ENCODE measurements at regions not wholly inside any gene's neighbourhood (a gene's known extent, or its start where the extent isn't known, plus 50 kb on each side); places are given as distances from the start of the nearest gene placed in this dataset.

- in situ Hi-C loops (cut with MboI; ENCODE audit: low sequenced_read_pairs) = no loop called here
Observed at GRCh38 chr2:42888321-42889245, 96.2 kb upstream of the HAAO start.

DNA sequence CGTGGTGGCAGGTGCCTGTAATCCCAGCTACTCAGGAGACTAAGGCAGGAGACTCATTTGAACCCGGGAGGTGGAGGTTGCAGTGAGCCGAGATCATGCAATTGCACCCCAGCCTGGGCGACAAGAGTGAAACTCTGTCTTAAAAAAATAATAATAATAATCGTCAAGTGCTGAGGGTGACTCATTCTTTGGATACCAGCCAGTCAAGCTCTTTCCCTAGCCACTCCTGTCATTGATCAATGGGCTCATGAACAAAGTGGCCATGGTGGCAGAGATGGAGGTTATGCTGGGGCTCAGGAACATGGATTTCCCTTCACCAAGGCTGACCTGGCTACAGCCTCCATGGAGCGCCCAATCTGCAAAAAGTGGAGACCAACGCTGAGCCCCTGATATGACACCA lies 94.5 kb upstream of the HAAO start:
- in situ Hi-C loops (cut with MboI; ENCODE audit: low sequenced_read_pairs) = no loop called here

DNA sequence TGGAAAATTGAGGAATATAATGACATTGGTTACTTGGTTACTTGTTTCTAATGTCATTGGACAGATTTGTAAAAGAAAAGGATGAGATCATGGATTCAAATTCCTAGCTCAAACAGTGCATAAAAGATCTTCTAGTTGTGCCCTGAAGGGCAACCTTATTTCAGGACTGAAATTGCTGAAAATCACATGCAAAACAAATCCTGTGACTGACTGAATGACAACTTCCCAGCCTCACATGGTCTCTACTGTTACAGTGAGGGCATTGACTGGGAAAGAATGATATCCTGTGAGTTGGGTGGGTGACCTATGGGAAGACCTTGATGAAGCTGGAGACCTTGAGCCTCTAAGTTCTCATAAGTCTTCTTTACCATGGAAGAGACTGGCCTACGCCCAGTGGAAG lies 90.4 kb upstream of the HAAO start:
- in situ Hi-C loops (cut with MboI; ENCODE audit: low sequenced_read_pairs) = no loop called here

DNA sequence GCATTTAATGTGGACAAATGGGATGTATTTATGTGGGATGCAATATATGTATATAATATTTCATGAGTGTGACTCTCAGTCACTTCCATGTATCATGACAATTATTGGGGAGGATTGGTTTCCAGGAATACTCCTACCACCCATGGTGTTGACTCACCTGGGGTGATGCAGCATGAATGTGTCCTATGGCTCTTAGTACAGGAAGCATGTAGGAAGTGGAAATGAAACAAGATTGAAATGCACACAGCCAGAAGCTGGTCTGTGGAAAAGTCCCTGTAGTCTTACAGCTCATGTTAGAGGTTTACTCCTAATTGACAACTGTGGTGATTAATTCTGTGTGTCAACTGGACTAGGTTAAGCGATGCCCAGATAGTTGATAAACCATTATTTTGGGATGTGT lies 89.3 kb upstream of the HAAO start:
- in situ Hi-C loops (cut with MboI; ENCODE audit: low sequenced_read_pairs) = no loop called here

GRCh38 chr2:42880738-42881690 lies 88.6 kb upstream of the HAAO start:
- in situ Hi-C loops (cut with MboI; ENCODE audit: low sequenced_read_pairs) = no loop called here

DNA sequence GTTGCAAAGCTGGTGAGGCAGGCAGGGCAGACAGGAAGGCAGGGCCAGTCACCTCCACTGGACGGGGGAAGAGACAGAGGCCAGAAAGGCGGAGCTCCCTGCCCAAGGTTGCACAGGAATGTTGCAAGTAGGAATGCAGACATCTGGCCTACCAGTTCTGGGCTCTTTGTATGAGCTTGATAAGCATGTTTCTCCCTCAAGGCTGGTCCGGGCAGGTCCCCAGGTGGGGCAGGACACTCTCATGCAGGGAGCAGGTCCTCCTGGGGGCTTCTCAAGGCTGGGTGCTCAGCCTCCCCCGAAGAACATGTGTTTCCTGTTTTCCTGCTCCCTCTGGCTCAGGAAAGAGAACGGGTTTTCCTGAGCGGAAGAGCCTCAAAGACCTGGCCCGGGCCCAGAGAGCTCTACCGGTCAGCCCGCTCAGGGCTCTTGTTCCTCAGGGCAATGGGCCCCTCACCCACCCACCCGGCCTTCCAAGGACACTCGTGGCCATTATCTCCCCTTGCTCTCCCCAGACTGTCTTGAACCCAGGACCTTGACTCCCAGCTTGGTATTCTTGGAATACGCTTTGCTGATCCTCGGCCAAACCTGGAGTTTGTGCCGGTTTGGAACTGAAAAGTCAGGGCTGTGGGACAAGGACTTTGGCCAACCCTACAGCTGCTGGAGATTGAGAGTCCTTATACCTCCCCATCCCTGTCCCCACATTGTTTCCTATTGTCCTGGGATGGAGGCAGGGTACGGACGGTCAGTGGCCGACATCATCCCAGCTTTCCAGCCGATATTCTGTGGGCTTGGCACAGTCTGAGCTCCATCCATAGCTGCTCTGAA lies 87.7 kb upstream of the HAAO start:
- in situ Hi-C loops (cut with MboI; ENCODE audit: low sequenced_read_pairs) = no loop called here

- in situ Hi-C loops (cut with MboI; ENCODE audit: low sequenced_read_pairs) = no loop called here
Observed at GRCh38 chr2:42879121-42879705, 86.8 kb upstream of the HAAO start.

GRCh38 chr2:42878581-42878980 lies 86.2 kb upstream of the HAAO start:
- in situ Hi-C loops (cut with MboI; ENCODE audit: low sequenced_read_pairs) = no loop called here

- in situ Hi-C loops (cut with MboI; ENCODE audit: low sequenced_read_pairs) = no loop called here
Observed at GRCh38 chr2:42877936-42878335, 85.6 kb upstream of the HAAO start.

- in situ Hi-C loops (cut with MboI; ENCODE audit: low sequenced_read_pairs) = no loop called here
Observed at GRCh38 chr2:42877511-42877910, 85.1 kb upstream of the HAAO start.

DNA sequence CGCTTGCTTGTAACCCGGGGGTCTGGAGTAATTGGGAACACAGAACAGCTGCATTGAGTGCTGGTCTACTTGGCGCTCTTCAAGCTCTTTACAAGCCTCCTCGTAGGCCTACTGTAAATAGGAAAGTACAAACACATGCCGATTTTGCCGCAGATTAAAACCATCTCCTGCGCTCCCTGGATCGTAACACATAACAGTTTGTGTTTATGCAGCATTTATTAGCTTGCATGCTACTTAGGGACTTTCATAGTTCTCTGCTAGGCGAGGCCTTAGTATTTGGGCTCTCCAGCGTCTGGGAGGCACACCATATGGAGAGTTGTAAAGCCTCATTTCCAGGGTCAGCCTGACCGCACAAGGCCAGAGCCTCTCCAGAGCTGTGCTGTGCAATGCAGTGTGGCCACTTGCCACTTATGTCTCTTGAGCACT lies 84.0 kb upstream of the HAAO start:
- in situ Hi-C loops (cut with MboI; ENCODE audit: low sequenced_read_pairs) = no loop called here

- in situ Hi-C loops (cut with MboI; ENCODE audit: low sequenced_read_pairs) = no loop called here
Observed at GRCh38 chr2:42875880-42876279, 83.5 kb upstream of the HAAO start.

DNA sequence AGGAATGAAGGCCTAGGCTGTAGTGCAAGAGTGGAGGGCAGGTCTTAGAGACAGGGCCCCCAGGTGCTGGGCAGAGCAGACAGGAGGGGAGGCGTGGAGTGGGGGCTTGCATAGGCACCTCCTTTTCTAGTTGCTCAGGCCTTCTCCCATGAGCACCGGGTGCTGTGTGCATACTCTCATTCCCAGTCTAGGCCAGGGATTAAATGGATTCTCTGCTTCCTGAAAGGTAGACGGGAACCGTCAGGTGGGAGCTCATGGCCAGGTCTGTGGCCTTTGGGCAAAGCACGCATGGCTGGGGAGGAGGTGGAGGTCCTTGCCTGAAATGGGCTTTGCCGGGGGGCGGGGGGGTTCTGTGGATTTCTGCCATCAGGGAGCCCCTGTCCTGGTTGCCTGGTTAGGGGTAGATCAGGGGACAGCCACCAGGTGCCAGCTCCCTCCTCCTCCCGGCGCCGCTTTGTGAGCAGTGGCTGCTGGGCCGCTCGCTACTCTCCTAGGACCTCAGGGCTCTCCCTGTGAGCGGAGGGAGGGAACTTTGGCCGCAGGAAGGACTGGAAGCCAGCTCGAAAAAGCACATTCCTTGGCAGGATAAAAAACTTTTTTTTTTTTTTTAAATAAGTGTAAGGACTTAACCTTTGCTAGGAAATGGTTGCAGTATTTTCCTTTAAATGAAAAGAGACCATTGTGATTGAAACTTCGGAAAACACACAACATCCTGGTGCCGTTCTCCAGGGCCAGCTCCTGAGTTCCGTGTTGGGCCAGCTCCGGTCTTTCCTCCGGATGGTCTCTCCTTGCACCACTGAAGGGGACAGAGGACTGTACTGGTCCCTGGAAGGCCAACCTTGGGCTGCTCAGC lies 82.8 kb upstream of the HAAO start:
- in situ Hi-C loops (cut with MboI; ENCODE audit: low sequenced_read_pairs) = no loop called here

DNA sequence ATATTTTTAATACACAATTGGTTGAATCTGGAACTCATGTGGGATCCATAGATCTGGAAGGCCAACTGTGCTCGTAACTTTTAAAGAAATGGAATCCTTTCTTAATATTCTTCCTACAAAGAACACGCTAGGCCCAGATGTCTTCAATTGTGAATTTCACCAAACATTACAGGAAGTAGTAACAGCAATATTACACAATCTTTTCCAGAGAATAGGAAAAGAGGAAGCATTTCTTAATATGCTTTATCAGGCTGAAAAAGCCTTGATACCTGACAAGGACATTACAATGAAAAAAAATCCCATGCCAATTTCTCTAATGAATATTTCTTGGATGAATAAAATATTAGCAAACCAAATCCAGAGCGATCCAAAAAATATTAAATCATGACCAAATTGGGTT lies 80.3 kb upstream of the HAAO start:
- in situ Hi-C loops (cut with MboI; ENCODE audit: low sequenced_read_pairs) = no loop called here

DNA sequence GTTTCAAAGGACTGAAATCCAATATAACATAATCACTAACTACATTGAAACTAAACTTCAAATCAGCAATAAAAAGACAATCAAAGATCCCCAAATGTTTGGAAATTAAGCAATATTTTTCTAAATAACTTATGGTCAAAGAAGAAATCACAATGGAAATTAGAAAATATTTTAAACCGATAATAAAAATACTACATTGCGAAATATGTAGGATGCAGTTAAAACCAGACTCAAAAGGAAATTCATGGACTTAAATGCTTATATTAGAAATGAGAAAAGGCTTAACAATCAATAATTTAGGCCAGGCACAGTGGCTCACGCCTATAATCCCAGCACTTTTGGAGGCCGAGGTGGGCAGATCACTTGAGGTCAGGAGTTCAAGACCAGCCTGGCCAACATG lies 79.0 kb upstream of the HAAO start:
- in situ Hi-C loops (cut with MboI; ENCODE audit: low sequenced_read_pairs) = no loop called here

DNA sequence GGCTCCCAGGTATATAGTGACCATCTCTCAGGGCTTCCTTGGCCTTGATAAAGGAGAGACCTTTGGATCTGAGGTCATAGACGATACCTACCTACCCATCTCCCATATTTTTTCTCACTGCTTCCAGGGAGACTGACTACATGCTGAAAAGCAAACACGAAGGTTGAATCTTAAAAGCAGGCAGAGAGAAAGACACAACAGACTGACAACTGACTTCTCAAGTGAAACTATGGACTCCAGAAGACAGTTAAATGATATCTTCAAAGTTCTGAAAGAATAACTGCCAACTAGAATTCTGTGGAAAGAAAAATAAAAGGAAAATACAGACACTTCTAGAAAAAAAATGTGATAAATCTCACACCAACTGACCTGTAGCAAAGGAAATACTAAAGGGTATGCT lies 76.5 kb upstream of the HAAO start:
- in situ Hi-C loops (cut with MboI; ENCODE audit: low sequenced_read_pairs) = no loop called here

GRCh38 chr2:42868096-42868495 lies 75.7 kb upstream of the HAAO start:
- in situ Hi-C loops (cut with MboI; ENCODE audit: low sequenced_read_pairs) = no loop called here

DNA sequence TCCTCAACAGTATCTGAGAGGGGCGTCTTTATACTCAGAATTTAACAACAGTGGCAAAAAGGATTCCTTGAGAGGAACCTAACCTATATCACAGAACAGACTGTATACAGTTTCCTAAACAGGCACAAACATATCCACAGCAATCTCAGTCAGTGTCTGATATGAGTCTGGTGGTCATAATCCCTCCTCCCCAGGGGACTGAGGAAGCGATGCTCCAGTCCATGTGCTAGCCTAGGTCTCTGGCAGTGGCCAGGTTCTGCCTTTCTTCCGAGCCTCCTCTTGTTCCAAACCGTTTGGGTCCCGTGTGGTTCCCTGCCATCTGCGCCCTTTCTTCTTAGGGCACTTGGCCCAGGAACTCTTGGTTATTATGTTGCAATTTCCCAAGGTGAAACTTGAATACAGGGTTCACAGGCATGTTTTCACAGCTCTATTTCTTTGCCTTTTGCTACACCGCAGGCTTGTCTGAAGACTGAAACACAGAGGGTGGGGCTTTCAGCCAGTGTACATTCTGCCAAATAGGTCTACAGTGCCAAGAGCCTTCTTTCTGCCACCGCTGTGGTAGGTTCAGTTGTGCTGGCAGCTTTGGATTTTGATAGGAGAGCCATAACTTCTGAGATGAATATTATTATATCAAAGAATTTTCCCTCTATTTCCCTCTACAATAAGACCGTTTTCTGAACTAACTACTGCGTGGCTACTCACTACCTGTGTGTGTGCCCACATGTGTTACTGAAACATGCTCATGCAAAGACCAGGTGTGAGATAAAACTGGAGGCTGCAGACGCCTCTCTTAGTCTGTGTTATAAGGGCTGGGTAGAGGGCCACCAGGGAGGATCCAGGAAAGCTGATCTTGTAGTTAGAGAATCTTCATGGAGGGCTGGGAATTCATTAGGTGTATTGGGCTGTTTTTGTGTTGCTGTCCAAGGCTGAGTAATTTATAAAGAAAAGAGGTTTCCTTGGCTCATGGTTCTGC lies 75.0 kb upstream of the HAAO start:
- in situ Hi-C loops (cut with MboI; ENCODE audit: low sequenced_read_pairs) = no loop called here
